NCI-H526 treated with DMSO at 0.1 percent for 48 hours (cell line): ENCODE measurements at regions not wholly inside any gene's neighbourhood (a gene's known extent, or its start where the extent isn't known, plus 50 kb on each side); places are given as distances from the start of the nearest gene placed in this dataset.
A peak's percentile ranks its signal among the peaks of the same experiment; 100 is the strongest.

ENCODE experiments used
- DNase-seq: peaks from one replicate; lab custom pipeline; 2025; lab: John Stamatoyannopoulos, UW

- no peak for DNase-seq
These were observed 307.7 kb downstream of the AJAP1 start for GRCh38 chr1:4961935-4962645.

GRCh38 chr1:4960782-4961475, 306.5 kb downstream of the AJAP1 start:
- no peak for DNase-seq

- no peak for DNase-seq
These were observed 305.9 kb downstream of the AJAP1 start for GRCh38 chr1:4960336-4960735.

- no peak for DNase-seq
These were observed 304.8 kb downstream of the AJAP1 start for GRCh38 chr1:4959216-4959615.

DNA sequence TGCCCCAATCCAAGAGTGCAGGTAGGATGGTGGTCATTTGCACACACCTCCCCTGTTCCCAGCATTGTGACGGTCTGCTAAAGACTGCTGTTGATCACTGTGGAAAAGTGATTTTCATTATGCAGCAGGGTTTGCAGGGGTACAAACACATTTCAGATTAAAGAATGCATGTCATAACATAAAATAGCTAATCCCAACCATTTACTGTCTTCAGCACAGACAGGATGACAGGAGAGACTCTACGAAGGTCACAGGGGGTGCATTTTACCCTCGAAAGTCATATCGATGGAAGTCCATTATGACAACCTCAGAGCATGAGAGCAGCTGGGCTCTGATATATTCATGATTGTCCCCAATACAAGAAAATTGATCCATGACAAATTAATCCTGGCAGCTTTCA, 302.6 kb downstream of the AJAP1 start:
- DNase-seq, result no peak

GRCh38 chr1:4954392-4954791, 300.0 kb downstream of the AJAP1 start:
- DNase-seq, result no peak

GRCh38 chr1:4951601-4952000, 297.2 kb downstream of the AJAP1 start:
- no peak for DNase-seq

GRCh38 chr1:4946343-4946742, 291.9 kb downstream of the AJAP1 start:
- no peak for DNase-seq

- DNase-seq, result no peak
These were observed 290.5 kb downstream of the AJAP1 start for GRCh38 chr1:4944911-4945310.

DNA sequence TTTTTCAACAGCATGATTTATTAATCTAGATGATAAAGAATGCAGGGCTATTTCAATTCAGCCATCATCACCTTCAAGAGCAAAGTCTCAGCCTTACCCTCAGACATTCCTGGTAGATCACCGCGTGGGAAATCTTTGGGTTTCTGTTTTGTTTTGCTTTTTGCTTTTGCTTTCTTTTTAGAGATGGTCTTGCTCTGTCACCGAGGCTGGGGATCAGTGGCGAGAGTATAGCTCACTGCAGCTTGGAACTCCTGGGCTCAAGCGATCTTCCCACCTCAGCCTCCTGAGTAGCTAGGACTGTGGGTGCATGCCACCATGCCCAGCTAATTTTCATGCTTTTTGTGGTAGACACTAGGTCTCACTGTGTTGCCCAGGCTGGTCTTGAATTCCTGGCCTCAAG, 289.7 kb downstream of the AJAP1 start:
- DNase-seq, result no peak

- no peak for DNase-seq
These were observed 284.9 kb downstream of the AJAP1 start for GRCh38 chr1:4939266-4939665.

- DNase-seq, result no peak
These were observed 283.6 kb downstream of the AJAP1 start for GRCh38 chr1:4937876-4938534.

DNA sequence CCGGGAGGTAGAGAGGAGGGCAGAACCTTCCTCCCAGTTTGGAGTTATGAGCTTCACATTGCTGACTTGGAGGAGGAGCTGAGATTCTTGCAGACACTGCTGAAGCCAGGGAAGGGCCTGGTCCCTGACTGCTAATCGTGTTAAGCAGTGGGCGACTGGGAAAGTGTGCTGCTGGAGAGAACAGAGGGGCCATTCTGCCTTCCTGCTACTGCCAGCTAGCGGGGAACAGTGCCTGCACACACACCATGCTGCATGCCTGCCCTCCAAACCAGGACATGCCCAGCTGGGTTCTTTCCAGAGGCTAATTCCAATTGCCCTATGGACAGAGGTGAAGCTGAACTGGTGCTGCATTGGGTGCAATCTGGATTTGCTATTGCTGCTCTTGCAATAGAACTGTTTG, 281.4 kb downstream of the AJAP1 start:
- DNase-seq, result no peak

DNA sequence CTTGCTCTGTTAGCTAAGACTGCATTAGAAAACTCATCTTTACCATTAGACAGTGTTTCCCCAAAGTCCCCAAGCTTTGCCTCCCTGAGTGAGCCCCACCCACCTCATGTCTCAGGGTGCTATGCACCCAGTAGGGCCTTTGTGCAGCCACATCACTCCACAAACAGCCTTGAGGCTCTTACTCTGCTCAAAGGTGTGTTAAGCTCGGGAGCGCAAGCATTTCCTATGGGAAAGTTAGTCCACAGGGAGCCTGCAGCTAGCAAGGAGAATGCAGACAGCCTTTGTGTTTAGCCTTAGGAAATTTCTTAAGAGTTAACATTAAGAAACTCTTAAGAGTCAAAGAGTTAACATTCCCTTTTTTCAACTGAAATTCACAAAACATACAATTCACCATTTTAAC, 278.8 kb downstream of the AJAP1 start:
- no peak for DNase-seq

DNA sequence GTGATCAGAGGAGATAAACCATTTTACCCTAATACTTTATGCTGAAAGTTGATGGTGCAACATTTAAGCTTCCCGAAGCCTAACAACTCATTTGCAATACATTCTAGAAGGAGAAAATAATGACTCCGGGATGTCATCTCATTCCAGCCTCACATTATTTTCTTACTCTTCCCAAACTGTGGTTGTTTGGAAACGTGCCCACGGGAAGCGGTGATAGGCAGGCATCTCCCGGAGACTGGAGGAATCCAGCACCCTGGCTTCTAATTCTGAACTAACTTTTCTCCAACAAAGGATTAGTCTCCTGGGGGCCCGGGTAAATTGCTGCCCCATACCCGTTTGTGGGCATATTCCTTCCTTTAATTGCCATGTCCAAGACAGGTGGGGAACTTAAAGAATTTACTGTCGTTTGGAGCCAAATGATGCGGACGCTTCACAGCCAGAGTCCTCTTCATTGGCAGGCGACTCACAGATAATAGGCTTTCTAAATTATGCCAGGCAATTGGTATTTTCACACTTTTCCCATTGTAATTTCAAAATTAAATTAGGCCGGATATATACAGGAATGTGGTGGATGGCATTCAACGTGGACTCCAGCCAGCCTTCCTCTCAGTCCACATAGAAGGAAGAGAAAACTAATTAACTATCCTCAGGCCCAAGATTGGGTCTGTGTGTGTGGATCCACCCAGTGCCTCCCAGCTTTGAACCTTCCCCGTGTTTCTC, 278.1 kb downstream of the AJAP1 start:
- DNase-seq, result no peak

- DNase-seq, result peak; percentile 45
These were observed 277.1 kb downstream of the AJAP1 start for GRCh38 chr1:4931486-4931885.

DNA sequence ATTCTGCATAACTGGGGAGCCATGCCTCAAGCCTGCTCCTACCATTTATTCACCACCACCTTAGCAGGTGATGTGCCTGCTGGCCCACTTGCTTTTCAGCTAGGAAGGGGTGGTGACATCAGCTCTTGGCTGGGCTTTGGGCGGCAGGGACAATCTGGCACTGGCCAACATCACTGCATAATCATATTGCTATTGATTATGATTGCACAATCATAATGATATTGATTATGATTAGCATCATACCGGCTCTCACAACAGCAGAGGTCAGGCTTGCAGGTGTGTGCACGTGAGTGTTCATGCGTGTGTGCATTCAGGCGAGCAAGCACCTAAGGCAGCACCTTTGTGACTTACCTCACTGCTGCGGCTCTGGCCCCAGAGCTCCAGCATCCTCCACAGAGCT, 273.8 kb downstream of the AJAP1 start:
- DNase-seq, result no peak

GRCh38 chr1:4924356-4924755, 269.9 kb downstream of the AJAP1 start:
- no peak for DNase-seq

DNA sequence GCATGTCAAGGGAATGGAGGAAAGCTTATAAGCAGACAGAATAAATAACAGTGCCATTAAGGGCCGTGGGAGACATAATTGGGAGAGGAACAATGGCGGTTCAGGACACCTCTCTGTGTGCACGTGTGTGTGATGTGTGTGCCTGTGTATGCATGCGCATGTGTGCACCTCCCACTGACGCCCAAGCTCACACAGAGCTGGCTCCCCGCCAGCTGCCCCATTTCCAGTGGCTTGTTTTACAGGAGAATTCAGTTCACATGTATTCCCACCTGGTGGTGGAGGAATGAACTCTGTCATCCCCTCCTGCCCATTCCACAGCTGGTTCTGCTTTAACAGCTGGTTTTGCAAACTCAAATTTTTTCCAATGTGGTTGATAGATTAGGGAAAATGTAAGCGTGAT, 262.2 kb downstream of the AJAP1 start:
- DNase-seq, result no peak

DNA sequence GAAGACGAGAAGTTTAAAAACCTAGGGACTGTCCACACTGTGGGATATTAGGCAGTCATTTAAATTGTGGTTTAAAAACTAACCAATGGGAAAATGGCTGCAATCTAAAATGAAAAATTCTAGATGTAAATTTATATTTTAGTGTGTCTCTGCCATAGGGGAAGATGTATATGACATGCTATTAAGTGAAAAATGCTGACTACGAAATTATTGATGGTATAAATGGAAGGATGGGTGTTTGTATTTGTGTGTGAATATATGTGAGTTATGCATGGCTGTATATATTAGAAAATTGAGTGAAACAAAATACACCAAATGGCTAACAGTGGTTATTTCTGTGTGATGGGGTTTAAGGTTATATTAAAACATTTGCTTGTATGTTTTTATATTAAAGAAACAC, 260.7 kb downstream of the AJAP1 start:
- no peak for DNase-seq

GRCh38 chr1:4908486-4908885, 254.1 kb downstream of the AJAP1 start:
- DNase-seq, result no peak

DNA sequence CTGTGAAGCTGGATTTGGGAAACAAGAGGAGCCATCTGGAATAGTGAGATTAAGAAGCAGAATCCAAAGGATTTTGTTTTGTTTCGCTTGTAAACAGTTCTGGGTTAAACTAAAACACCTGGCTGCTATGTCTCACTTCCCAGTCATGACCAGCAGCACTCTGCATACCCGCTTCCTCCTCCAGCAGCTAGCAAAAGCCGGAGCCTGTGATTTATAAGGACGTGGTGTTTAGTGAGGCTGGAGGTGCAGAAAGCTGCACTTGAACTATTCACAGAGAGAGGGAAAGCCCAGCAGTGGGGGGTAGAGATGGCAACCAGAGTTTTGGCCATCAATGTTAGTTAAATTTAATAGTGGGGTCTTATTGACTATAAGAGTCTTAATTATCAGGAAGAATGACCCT, 240.2 kb downstream of the AJAP1 start:
- DNase-seq, result no peak

DNA sequence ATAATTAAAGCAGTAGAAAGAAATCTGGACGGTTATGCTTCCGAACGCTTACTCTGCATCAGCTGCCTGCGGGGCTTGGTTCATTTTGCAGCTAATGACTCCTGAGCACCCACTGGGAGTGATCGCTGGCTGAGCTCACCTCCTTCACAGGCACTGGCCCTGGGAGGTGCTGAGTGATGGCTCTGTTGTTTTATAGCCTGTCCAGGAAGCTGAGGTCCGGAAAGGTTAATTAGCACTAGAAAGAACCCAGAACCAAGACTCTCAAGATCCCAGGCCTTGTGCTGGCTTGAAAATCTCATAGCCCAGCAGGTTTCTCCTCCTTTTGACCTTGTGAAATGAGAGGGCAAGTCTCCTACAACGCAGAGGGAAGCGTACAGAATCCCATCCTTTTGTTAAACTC, 226.2 kb downstream of the AJAP1 start:
- no peak for DNase-seq
